SK-MEL-5 (cell line): ENCODE measurements at regions not wholly inside any gene's neighbourhood (a gene's known extent, or its start where the extent isn't known, plus 50 kb on each side); places are given as distances from the start of the nearest gene placed in this dataset.
A peak's percentile ranks its signal among the peaks of the same experiment; 100 is the strongest.

ENCODE experiments used
- DNase-seq: peaks from one replicate; pipeline ENCODE4 v3.0.0-alpha.2; 2016; ENCODE audit warnings: low read depth, low spot score
- in situ Hi-C: cut with HindIII; loops from 2 replicates; pipeline ENCODE4 v1.10.0; 2016; ENCODE audit warnings: low sequenced_read_pairs, high pct_unique_total_duplicates, low pct_unique_long_range_greater_than_20kb

DNA sequence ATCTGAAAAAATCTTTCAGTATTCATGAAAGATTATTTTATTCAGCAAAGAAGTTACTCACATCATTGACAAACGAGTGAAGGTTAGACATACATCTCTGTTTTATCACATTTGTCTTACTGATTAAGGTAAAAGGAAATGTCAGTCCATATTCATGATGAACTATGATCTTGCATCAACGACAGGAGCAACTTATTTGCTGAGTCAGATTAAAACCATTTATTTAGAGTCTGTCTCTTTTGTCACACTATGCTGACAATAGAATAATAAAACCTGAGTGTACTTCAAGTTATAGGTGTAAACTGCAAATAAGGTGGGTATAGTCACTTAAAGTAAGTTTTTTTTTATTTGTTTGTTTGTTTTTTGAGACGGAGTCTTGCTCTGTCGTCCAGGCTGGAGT, 216.5 kb upstream of the SEMA3C start:
- no peak for DNase-seq

DNA sequence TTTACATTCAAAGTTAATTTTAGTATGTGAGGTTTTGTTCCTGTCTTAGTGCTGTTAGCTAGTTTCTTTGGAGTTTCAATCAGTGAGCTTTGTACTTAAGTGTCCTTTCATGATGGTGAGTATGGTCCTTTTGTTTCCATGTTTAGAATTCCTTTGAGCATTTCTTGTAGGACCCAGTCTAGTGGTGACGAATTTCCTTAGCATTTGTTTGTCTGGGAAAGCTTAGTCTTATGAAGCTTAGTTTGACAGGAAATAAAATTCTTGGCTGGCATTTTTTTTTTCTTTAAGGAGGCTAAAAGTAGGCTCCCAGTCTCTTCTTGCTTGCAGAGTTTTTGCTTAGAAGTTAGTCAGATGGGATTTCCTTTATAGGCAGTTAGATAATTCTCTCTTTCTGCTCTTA, 209.2 kb upstream of the SEMA3C start:
- DNase-seq: no peak
- in situ Hi-C loops: no loop called here

More for the DNA sequence above, 216.5 kb upstream of the SEMA3C start:
- in situ Hi-C loops: no loop called here

DNA sequence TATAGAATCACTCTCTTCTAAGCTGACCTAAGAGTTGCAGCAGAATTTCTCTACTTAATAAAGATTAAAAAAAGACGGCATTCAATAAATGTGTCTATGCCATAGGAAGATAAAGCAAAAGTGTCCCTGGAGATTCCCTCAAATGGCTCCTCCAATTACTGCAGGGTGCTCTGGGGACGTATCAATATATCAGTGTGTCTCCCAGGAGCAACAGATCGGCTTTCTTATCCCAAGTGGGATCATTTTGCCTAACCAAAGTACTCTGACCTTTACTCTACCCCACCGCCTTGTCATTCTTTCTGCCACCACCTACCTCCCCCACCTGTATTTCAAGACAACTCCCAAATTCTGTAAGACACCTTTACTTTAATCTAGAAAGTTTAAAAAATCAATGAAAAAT, 202.0 kb upstream of the SEMA3C start:
- in situ Hi-C loops: no loop called here
- DNase-seq: no peak

DNA sequence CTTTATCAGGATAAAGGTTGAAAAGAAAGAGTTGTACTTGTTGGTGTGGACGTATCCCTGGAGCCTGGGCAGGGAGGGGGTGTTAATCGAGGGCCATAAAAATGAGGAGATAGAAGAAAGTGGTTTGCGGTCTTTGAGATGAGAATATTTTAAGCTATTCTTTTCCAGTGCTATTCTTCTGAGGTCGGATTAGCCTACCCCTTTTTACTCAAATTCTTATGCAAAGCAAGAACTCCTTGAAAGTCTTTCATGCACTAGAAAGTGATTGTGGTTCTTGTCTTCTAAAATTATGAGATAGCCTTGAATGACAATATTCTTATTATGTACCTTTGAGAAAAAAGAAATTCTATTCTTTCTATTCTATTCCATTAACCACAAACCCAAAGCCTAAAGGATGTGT, 201.3 kb upstream of the SEMA3C start:
- no peak for DNase-seq
- in situ Hi-C loops: no loop called here

DNA sequence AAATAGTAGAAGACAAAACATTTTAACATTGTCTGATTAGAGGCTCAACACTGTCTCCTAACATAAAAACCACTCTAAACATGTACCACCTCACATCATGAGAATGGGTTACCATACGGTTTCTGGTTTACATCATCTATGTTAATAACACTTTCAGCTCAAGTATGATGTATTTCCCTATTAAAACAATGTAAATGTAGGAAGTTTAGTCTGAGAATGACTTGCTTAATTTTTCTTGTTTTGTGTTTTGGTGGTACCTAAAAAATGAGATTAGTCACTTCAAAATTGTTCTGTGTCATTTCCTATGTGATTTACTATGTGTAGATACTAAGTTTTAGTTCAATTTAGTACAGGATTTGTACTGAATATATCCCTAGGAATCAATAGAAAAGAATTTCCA, 195.8 kb upstream of the SEMA3C start:
- DNase-seq: no peak
- in situ Hi-C loops: no loop called here

DNA sequence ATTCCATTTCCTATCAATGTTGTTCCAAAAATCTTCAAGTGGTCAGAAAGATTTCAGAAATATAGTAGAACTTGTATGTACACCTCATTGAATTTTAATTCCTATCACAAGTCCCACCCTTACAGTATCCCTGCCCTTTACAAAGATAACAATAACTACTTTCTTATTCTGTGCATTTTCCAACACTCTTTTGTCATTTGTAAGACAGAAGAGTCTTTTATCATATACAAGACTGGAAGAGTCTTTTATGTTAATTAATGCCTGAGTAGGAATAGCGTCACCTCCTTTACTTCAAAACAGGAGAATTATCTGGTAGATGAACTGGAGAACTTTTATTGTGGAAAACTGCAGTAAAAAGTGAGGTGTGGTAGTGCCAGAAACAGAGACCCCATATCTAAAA, 193.9 kb upstream of the SEMA3C start:
- in situ Hi-C loops: no loop called here

DNA sequence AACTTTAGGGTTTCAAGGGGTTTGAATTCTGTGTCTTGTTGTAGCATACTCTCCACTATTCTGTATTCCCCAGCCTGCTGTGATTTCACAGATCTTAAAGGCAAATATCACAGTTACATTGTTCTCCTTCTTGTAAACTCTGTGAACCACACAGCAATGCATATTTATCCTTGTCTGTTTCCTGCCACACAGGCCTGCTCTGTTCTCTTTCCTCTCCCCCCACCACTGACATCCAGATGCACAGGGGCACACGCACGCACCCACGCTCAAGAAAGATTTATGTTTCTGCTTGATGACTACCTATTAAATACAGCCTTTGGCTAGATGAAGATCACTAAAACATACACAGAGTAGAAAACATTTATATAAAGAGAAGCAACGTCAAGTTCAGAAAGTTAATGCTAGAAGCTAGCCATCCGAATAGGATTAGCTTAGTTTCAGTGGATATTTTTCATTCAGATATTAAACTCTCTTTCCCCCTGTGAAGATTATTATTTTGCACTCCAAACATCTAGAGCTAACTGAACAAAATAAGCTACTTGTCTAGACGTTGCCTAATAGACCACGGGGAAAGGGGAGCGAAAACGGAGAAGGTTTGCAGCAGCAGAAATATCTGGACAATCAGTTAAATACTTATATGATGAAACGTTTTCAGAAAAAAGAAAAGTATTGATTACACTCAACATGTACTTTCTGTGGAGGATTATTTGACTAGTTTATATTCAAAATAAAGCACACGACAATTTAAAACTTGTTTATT, 193.1 kb upstream of the SEMA3C start:
- DNase-seq: peak; percentile 98
- in situ Hi-C loops: no loop called here

More for the DNA sequence above, 193.9 kb upstream of the SEMA3C start:
- DNase-seq: peak; percentile 57

DNA sequence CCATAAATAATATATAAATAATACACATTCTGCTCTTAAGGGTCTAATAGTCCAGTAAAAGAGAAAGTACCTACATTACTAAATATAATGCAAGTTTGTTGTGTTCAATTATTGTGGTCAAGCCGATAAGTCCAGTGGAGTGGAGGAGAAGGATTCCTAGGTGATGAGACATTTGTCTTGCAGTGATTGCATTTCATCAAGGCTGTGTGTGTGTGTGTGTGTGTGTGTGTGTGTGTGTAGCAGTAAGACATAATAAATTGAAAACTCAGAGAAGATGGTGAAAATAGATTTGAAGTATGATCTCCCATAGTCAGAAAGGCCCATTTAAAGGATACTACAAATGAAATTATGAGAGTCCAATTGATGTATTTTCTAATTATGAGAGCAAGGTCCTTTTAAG, 192.5 kb upstream of the SEMA3C start:
- no peak for DNase-seq

DNA sequence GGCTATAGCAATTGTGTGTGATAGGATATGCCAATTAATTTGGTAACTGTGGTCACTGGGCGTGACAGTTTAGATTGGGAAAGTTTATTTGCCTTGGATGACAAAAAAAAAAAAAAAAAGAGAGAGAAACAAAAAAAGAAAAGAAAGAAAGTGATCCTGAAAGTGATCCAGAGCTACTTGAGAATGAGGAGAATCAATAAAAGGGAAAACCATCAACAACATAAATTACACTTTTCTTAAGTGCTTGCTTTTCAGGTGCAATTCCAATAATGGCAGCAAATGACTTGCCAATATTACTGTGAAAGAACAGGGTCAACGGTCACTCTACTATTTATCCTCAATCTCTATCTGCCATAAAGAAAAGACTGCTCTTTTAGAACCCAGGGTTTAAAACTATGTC, 191.8 kb upstream of the SEMA3C start:
- in situ Hi-C loops: no loop called here
- no peak for DNase-seq

More for the DNA sequence above, 192.5 kb upstream of the SEMA3C start:
- in situ Hi-C loops: no loop called here

DNA sequence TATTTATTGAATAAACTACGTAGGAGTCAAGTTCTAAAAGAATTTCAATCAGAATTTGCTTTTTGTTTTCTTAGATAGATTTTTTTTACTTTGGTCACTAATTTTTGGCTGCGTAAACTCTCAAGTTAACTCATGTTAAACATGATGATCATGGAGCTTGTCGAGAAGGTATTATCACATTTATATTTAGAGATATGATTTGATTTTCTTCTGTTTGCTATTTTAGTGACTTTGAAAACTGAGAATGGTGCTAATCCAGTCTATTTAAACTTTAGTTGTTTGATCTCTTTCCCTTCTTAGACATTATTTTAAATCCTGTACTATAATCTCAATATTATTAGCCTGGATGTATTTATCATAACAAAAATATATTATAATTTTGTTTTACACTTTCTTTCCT, 179.4 kb upstream of the SEMA3C start:
- in situ Hi-C loops: no loop called here
- no peak for DNase-seq

DNA sequence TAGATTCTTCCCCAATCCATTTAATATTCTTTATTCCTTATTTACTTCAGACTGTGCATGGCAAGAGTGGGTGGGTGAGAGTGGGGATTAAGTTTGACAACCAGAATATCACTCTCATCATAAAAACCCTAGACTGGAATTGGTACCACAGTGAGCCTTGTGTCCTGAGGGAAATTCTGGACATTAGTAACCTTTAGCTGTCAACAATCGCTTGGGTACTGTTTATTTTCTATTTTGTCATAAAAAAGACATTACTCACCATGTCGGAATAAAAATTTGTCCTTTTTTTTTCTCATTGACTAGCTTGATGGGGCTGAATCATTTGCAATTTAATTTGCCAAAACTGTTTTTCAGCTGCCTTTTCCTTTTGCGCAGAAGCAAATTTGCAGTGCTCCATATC, 176.1 kb upstream of the SEMA3C start:
- in situ Hi-C loops: no loop called here
- DNase-seq: no peak

DNA sequence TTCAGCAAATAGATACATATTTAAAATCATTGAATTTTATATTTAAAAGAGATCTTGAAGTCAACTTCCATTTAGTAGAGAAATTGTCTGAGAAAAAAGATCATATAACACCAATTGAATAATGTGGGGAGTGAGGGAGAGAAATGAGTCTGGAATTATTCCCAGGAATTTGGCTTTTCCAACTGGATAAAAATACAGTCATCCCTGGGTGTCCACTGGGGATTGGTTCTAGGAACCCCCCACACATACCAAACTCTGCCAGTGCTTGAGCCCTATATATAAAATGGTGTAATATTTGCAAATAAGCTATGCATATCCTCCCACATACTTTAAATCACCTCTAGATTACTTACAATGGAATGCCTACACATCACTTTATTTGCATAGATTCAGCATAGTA, 162.8 kb upstream of the SEMA3C start:
- in situ Hi-C loops: no loop called here

DNA sequence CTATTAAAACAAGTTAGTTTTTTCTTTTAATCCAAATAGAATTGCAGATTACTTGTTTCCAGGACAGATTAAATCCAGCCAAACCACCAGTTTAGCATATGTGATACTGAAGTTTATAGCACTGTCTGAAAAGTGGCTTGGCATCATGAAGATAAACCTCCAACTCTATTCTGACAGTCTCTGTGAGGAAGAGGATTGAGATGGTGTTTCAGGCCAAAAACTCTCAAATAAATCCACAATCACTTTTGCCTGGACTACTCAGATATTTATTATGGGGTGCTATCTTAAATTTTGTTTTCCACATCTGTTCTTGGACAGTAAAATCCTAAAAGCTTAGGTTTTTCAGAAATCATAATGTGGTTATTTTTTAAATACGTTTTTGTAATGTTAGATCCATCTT, 161.7 kb upstream of the SEMA3C start:
- DNase-seq: no peak
- in situ Hi-C loops: no loop called here

More for the DNA sequence above, 162.8 kb upstream of the SEMA3C start:
- DNase-seq: no peak

DNA sequence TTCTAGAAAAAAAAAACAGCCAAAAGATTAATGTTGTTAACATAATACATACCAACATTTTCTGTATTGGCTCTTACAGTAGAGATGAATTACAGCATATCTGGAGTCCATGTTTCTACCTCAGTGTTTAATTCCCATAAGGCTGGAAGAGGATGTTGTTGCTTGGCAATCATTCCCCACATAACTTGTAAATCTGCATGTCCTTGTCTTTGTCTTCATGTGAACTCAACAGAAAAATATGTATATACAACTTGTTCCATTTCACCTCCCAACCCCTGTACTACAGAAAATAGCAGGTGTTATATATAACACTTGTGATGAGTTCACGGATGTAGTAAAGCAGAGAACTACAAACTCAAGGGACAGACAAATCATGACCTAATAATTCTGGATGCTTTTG, 160.9 kb upstream of the SEMA3C start:
- in situ Hi-C loops: no loop called here
- no peak for DNase-seq

DNA sequence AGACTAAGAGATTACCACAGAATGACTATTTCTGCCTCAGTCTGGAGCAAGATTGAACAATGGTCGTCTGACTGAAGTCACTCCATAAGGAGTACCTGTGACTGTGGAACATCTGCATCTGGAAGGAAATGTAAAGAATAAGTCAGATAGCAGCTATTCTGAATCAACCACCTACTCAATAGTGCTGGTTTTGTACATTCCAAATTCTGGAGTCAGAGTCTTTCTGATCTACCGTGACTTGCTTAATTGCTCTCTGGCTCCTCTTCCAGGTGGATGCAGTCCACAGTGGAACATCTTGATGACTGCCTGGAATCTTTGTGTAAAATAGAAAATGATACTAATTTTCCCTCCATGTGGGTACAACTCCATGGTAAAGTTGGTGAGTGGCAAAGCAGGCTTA, 156.3 kb upstream of the SEMA3C start:
- no peak for DNase-seq
- in situ Hi-C loops: no loop called here

DNA sequence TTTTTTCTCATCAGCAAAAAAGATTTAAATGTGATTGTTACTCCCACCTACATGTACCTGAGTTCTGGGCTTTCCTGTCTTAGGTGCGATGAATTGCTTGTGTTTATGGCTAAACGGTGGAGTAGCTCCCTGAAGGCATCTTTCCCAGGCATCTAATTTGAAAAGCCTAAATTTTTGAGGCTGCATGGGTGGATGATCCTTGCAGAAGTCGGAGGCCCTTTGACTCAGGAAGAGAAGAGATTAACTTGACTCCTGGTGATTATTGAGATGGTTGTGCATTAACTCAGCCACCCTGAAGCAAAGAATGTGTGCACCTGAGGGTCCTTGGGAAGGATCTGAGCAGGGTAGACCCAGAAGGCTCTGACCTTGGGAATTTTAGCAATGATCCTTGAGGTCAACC, 155.6 kb upstream of the SEMA3C start:
- in situ Hi-C loops: no loop called here

DNA sequence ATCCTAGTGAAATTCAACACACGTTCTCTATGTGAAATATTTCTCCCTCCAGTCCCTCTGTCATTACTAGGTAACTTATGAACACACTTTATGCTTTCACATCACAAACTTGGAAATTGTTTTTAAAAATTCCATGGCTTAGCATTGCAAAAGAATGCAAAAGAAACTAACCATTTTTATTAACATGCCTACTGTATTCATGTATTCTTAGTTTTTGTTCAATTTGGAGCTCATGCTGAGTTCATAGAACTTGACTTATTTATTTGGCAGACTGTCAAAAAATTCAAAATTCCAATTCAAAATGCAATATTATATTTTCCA, 155.0 kb upstream of the SEMA3C start:
- in situ Hi-C loops: no loop called here
- DNase-seq: no peak

More for the DNA sequence above, 155.6 kb upstream of the SEMA3C start:
- no peak for DNase-seq

DNA sequence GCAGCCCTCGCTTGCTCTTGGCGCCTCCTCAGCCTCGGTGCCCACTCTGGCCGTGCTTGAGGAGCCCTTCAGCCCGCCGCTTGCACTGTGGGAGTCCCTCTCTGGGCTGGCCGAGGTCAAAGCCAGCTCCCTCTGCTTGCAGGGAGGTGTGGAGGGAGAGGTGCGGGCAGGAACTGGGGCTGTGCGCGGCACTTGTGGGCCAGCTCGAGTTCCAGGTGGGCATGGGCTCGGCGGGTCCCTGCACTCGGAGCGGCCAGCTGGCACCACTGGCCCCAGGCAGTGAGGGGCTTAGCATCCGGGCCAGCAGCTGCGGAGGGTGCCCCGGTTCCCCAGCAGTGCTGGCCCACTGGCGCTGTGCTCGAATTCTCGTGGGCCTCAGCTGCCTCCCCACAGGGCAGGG, 152.1 kb upstream of the SEMA3C start:
- DNase-seq: no peak
- in situ Hi-C loops: no loop called here

DNA sequence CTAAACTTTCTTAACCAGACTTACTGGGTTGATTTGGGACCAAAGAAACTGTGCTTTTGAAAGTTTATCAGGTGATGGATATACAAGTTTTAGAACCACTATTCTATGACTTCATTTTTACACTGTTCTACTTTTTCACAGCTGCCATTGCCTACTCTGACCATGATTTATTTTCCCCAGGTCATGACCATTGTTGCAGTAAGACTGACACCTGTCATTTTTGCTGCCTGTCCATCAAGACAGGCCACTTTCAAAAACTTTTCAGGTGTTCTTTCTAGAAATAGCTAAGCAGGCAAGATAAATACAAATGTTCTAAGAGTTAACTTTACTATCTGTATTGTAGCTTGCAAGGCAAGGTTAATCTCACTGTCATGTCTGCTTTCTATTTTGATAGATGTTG, 147.9 kb upstream of the SEMA3C start:
- in situ Hi-C loops: no loop called here

DNA sequence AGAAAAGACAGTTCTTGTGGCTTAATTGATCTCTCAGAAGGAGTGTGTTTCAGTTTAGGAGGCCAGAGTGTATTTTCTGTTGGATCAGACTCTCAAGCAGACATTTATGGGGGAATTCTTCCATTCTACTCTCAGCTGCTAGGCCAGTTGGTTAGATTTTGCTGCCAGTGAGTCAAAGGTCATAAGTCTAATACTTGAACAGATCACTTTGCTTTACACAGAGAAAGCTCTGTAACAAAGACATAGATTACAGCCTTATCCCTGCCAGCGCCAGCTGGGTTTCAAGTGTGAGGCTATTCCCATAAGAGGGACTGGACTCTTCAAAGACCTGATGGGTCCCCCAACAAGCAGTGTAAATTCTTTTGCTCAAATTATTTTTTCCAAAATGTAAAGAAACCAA, 145.6 kb upstream of the SEMA3C start:
- in situ Hi-C loops: no loop called here
- DNase-seq: peak; percentile 23

More for the DNA sequence above, 147.9 kb upstream of the SEMA3C start:
- DNase-seq: no peak
